Retina (tissue), 1 donor: ENCODE measurements at regions not wholly inside any gene's neighbourhood (a gene's known extent, or its start where the extent isn't known, plus 50 kb on each side); places are given as distances from the start of the nearest gene placed in this dataset.

ENCODE experiments used
- DNase-seq: peaks from one replicate; pipeline ENCODE4 v3.0.0-alpha.2; 2016

- no peak for DNase-seq
These were observed 762.3 kb downstream of the GALC start for GRCh38 chr14:87230726-87231125.

DNA sequence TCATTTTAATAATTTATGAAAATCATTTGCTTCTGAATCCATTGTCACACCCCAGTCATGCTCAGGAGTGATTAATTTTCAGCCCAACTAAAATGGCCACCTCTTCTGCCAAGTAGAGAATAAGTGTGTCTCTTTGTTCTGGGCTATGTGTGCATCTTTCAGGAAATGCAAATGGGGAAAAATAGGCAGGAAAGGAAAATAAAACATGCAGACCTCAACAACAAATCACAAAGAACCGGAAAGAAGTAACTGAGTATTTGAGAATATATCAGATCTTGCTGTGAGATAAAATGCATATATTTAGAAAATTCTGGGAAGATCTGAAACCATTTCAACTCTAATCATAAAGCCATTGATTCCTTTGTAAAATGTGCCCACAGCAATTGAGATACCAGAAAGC is 763.9 kb downstream of the GALC start:
- DNase-seq, result no peak

DNA sequence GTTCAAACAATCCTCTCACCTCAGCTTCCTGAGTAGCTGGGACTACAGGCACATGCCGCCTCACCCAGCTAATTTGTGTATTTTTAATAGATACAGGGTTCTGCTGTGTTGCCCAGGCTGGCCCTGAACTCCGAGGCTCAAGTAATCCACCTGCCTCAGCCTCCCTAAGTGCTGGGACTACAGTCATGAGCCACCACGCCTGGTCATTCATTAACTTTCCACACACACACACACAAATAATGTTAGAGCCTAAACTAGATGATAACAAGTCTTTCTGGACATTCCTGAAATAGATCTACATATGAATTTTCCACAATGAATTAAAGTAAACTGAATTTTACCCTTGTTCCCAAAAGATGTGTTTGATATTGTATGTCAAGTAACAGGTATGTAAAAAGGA is 776.0 kb downstream of the GALC start:
- no peak for DNase-seq

- no peak for DNase-seq
These were observed 778.4 kb downstream of the GALC start for GRCh38 chr14:87214558-87214957.

DNA sequence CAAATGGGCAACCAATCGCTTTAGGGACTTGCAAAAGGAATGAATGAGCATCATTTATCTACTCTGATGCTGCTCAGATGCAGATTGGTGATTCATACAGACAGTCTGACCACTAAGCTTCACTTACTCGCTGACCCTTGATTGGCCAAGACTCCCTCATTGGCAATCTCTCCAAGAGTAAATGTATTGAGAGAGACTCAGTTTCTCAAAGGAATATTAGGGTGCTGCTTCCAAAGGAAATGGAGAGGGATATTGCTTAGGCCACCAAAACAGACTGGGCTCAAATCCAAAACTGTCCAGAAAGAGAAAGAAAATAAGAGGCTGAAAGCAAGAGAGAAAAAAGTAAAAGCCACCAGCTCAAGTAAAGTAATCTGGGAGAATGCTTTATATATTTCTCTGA is 785.2 kb downstream of the GALC start:
- no peak for DNase-seq

GRCh38 chr14:87205811-87206210 is 787.2 kb downstream of the GALC start:
- no peak for DNase-seq

DNA sequence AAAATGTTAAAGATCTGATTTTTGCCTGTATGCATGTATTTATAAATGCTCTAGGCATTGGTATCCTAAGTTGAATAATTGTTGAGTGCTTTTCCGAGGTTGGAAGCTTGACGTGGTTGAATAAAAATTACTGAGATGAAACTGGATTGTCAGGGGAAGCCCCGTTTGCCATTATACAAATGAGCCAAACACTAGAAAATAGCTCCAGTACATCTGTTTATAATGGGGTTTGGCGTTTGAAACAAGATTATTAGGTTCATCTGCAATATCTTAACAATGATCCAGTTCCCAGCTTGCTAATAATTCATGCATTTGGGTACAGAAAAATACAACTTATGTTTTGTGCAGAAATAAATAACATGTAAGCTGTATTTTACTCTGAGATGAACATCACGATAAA is 789.6 kb downstream of the GALC start:
- DNase-seq, result no peak

- no peak for DNase-seq
These were observed 793.6 kb downstream of the GALC start for GRCh38 chr14:87199381-87199780.

- DNase-seq, result no peak
These were observed 796.5 kb downstream of the GALC start for GRCh38 chr14:87196436-87196835.

GRCh38 chr14:87187786-87188185 is 805.2 kb downstream of the GALC start:
- DNase-seq, result no peak

GRCh38 chr14:87186737-87187136 is 806.2 kb downstream of the GALC start:
- DNase-seq, result peak; percentile 9

DNA sequence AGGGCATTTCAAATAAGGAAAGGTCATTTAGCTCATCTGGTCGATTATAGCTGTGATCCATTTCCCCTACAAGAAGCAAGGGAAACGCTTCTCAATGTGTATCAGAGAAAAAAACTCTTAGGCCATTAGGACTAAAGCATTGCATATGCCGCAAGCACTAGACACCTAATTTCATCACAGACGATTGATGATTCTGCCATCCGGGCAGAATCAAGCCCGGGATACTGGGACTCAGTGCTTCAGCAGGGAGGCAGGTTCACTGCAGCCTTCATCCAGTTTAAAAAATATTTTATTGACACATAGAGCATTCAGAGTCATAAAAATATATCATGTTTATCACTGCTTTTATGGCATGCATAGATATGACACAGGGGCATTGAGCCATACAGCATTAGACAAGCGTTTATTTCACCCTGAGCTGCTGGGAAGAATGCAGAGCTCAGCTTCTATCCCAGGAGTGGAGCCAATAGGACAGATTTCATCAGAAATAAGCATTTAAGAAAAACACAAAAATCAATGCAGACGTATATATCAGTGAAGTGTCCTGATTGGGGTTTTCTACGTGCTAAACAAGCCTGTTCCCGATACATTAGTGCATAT is 806.9 kb downstream of the GALC start:
- DNase-seq, result peak; percentile 31

DNA sequence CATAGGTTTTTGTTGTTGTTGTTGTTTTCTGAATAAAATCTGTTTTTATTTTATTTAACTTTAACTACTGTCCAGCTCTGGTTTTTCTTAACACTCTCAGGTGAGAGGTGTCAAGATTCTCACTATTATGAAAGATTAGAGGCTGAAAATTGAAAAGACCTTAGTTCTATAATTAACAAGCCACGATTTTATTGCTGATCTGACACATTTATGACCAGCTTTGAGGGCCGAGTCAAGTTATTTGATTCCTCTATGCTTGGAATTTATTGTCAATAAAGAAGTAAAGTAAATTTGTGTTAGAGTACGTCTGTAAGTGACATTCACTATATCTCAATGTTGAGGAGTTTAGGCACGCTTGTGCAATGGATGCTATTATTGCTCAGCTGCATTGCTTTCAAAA is 808.8 kb downstream of the GALC start:
- DNase-seq, result no peak

GRCh38 chr14:87181288-87181687 is 811.7 kb downstream of the GALC start:
- no peak for DNase-seq

- no peak for DNase-seq
These were observed 813.0 kb downstream of the GALC start for GRCh38 chr14:87179936-87180335.

DNA sequence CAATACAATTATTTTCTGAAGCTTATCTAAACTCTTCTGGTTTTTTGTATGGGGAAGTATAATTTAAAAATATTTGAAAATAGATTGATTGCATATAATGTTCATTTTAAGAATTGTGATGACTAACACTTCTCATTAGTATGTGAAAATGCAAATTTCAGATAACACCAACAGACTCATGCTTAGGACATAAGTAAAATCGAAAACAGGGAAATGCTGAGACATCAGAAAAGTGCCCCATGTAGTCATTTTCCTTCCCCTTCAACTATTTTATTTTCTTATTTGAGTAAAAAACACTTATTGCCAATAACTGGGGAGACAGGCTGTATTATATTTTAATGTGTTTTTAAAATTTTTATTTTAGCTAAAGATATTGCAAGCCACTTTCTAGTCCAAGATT is 814.7 kb downstream of the GALC start:
- DNase-seq, result no peak

- DNase-seq, result no peak
These were observed 817.8 kb downstream of the GALC start for GRCh38 chr14:87175175-87175574.

GRCh38 chr14:87171141-87171540 is 821.8 kb downstream of the GALC start:
- no peak for DNase-seq

DNA sequence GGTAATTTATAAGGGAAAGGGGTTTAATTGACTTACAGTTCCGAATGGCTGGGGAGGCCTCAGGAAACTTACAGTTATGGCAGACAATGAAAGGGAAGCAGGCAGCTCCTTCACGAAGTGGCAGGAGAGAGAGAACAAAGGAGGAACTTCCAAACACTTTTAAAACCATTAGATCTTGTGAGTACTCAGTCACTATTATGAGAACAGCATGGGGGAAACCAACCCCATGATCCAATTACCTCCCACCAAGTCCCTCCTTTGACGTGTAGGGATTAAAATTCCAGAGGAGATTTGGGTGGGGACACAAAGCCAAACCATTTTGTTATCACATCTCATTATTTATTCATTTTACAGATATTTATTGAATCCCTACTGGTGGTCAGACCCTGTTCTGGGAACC is 822.8 kb downstream of the GALC start:
- no peak for DNase-seq

DNA sequence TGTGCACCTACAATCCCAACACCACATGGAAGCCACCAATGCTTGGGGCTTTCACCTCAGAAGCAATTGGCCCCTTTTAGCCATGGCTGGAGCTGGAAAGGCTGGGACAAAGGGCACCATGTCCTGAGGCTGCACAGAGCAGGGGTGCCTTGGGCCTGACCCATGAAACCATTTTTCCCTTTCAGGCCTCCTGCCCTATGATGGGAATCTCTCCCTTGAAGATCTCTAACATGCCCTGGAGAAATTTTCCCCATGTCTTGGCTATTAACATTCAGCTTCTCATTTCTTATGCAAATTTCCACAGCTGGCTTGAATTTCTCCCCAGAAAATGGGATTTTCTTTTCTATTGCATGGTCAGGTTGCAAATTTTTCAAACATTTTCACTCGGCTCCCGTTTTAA is 823.6 kb downstream of the GALC start:
- DNase-seq, result no peak

DNA sequence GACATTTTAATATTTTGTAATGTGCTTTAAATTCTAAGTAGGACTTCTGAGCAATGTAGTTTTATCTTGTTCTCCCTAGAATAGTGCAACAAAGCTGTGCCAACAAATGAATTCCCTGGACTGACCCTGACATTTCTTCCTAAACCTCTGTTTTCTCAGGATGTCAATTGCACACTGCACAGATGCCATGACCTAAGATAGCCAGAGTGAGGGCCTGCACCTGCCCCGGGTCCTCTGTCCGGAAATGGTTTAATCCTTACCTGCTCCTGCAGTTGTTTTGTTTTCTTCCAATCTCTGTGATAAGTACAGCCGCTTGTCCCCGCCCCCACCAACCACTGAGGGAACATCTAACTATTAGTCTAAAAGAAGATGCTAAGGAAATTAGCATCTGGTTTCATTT is 831.5 kb downstream of the GALC start:
- no peak for DNase-seq

DNA sequence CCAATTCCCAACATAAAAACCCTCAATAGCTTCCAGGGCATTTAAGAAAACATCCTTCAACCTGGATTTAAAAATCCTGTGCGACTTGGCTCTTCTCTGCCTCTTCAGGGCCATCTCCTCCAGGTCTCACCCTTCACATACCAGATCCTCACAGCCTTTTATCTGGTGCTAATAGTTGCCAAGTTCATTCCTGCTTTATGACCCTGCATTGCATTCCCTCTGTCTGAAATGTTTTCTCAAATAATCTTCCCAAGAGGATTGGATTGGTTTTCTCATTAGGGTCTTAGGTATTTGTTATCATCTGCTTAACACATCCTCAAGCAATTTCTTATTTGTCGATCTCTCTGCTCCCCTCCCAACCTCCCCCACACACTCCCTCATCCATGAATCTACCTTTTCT is 832.0 kb downstream of the GALC start:
- no peak for DNase-seq

DNA sequence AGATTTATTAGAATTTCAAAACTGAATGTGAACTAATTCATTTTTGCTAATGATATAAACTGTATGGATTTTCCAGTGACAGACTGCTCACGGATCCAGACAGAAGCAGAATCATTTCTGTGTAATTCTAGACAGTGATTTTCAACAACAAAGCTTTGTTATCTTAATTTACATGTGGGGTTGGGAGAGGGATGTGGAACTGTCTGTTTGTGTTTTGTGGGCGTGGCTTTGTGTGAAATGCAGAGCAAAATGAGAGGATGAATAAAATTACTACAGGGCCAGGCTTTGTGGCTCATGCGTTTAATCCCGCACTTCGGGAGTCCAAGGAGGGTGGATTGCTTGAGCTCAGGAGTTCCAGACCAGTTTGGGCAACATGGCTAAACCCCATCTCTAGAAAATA is 834.7 kb downstream of the GALC start:
- DNase-seq, result no peak

GRCh38 chr14:87156878-87157277 is 836.1 kb downstream of the GALC start:
- DNase-seq, result no peak

GRCh38 chr14:87155856-87156488 is 837.0 kb downstream of the GALC start:
- no peak for DNase-seq
